ENCODE measurements at regions not wholly inside any gene's neighbourhood (a gene's known extent, or its start where the extent isn't known, plus 50 kb on each side); places are given as distances from the start of the nearest gene placed in this dataset.

DNA sequence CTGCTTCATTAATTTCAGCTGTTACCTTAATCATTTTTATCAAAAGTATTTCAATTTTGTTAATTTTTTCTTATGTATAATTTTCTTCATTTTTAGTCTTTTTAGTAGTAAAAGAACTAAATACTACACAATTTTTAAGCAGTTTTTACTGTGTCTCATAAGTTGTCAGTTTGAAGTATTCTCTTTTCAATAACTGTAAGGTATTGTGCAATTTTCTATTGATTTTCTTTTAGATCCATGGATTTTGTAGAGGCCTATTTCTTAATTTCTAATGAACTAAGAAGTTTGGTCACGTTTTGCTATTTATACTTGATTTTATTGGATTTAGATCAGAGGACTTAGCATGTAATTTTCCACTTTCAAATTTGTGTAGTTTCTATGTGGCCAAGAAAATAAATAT is 207.7 kb upstream of the PRR16 start:
- Histone ChIP-seq H3K4me1 (ENCODE audit: control insufficient read depth, insufficient read depth, low read length) (no peaks in the 10 kb centered on the region), H3K36me3 (ENCODE audit: control insufficient read depth in 2 of 2, insufficient read depth in 1 of 2, low read length in 2 of 2) (no peaks in the 10 kb centered on the region), H3K9me3 (ENCODE audit: control insufficient read depth, insufficient read depth, low read depth, low read length) (no peaks in the 10 kb centered on the region), H3K27ac (ENCODE audit: extremely low read depth, low read depth, low read length) (no peak overlapping the region), H3K4me3 (ENCODE audit: low read depth, low read length) (no peak overlapping the region)
- TF ChIP-seq ZEB2 (tag by site-specific recombination; IDR thresholded peaks at IDR 0.05) (no peak), ZNF76 (tag by site-specific recombination; IDR thresholded peaks at IDR 0.05; ENCODE audit: borderline replicate concordance, low read depth) (no peak), ZNF768 (tag by site-specific recombination; IDR thresholded peaks at IDR 0.05) (no peak), ZNF433 (tag by site-specific recombination; IDR thresholded peaks at IDR 0.05; ENCODE audit: low read depth) (no peak), ZNF544 (tag by site-specific recombination; IDR thresholded peaks at IDR 0.05) (no peak), ZNF266 (tag by site-specific recombination; IDR thresholded peaks at IDR 0.05; ENCODE audit: low read depth) (no peak), ZNF350 (tag by site-specific recombination; IDR thresholded peaks at IDR 0.05) (no peak), ZNF404 (tag by site-specific recombination; IDR thresholded peaks at IDR 0.05) (no peak), HOXA7 (CRISPR knock-in tag; IDR thresholded peaks at IDR 0.05; ENCODE audit: borderline replicate concordance) (no peak), ZNF558 (tag by site-specific recombination; IDR thresholded peaks at IDR 0.05) (no peak), KLF9 (tag by site-specific recombination; IDR thresholded peaks at IDR 0.05; ENCODE audit: low read depth) (no peak), GLIS2 (tag by site-specific recombination; IDR thresholded peaks at IDR 0.05) (no peak), ZNF16 (tag by site-specific recombination; IDR thresholded peaks at IDR 0.05; ENCODE audit: low read depth) (no peak)
- TF ChIP-seq, protein P1, sequence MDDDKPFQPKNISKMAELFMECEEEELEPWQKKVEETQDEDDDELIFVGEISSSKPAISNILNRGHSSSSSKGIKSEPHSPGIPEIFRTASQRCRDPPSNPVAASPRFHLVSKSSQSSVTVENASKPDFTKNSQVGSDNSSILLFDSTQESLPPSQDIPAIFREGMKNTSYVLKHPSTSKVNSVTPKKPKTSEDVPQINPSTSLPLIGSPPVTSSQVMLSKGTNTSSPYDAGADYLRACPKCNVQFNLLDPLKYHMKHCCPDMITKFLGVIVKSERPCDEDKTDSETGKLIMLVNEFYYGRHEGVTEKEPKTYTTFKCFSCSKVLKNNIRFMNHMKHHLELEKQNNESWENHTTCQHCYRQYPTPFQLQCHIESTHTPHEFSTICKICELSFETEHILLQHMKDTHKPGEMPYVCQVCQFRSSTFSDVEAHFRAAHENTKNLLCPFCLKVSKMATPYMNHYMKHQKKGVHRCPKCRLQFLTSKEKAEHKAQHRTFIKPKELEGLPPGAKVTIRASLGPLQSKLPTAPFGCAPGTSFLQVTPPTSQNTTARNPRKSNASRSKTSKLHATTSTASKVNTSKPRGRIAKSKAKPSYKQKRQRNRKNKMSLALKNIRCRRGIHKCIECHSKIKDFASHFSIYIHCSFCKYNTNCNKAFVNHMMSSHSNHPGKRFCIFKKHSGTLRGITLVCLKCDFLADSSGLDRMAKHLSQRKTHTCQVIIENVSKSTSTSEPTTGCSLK (tag by site-specific recombination; IDR thresholded peaks at IDR 0.05): no peak
- TF ChIP-seq, protein P2, sequence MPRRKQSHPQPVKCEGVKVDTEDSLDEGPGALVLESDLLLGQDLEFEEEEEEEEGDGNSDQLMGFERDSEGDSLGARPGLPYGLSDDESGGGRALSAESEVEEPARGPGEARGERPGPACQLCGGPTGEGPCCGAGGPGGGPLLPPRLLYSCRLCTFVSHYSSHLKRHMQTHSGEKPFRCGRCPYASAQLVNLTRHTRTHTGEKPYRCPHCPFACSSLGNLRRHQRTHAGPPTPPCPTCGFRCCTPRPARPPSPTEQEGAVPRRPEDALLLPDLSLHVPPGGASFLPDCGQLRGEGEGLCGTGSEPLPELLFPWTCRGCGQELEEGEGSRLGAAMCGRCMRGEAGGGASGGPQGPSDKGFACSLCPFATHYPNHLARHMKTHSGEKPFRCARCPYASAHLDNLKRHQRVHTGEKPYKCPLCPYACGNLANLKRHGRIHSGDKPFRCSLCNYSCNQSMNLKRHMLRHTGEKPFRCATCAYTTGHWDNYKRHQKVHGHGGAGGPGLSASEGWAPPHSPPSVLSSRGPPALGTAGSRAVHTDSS (tag by site-specific recombination; IDR thresholded peaks at IDR 0.05): no peak
- TF ChIP-seq, protein P3, sequence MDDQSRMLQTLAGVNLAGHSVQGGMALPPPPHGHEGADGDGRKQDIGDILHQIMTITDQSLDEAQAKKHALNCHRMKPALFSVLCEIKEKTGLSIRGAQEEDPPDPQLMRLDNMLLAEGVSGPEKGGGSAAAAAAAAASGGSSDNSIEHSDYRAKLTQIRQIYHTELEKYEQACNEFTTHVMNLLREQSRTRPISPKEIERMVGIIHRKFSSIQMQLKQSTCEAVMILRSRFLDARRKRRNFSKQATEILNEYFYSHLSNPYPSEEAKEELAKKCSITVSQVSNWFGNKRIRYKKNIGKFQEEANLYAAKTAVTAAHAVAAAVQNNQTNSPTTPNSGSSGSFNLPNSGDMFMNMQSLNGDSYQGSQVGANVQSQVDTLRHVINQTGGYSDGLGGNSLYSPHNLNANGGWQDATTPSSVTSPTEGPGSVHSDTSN (CRISPR knock-in tag; IDR thresholded peaks at IDR 0.05): no peak
- TF ChIP-seq, protein P4, sequence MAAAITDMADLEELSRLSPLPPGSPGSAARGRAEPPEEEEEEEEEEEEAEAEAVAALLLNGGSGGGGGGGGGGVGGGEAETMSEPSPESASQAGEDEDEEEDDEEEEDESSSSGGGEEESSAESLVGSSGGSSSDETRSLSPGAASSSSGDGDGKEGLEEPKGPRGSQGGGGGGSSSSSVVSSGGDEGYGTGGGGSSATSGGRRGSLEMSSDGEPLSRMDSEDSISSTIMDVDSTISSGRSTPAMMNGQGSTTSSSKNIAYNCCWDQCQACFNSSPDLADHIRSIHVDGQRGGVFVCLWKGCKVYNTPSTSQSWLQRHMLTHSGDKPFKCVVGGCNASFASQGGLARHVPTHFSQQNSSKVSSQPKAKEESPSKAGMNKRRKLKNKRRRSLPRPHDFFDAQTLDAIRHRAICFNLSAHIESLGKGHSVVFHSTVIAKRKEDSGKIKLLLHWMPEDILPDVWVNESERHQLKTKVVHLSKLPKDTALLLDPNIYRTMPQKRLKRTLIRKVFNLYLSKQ (tag by site-specific recombination; IDR thresholded peaks at IDR 0.05; ENCODE audit: borderline replicate concordance): no peak
- POLR2A ChIA-PET: no interaction called here
- CTCF ChIA-PET: no interaction called here

DNA sequence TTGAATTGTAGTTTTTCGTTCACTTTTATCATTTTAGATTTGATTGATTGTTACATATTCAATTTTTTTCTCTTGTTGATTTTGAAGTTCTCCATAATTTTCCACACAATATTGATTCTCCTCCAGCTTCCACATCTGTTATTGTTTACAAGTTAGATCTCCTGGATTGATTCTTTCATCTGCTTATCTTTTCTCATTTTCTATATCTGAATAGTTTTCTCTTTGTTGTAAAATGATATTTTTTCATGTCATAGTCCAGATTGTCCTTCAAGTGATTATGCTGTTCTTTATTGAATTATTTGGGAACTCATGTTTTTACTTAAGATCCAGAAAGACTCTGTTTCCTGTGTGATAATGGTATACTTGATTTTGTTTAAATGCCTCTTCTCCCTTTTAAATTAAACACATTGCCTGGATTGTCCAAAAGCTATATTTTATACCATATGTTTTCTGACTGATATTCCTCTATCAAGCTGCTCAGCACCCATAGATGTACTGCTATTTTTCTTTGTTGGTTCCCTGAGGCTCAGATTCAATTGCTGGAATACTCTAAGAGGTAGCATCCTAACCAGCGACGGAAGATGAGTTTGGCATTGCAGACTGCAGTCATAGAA is 206.6 kb upstream of the PRR16 start:
- no peaks in the 10 kb centered on the region for H3K4me1 ChIP-seq (ENCODE audit: control insufficient read depth, insufficient read depth, low read length)
- H3K27ac ChIP-seq (ENCODE audit: extremely low read depth, low read depth, low read length): no peak overlapping the region
- POLR2A ChIA-PET: no interaction called here
- no peaks in the 10 kb centered on the region for H3K36me3 ChIP-seq (ENCODE audit: control insufficient read depth in 2 of 2, insufficient read depth in 1 of 2, low read length in 2 of 2)
- no peak overlapping the region for H3K4me3 ChIP-seq (ENCODE audit: low read depth, low read length)
- H3K9me3 ChIP-seq (ENCODE audit: control insufficient read depth, insufficient read depth, low read depth, low read length): no peaks in the 10 kb centered on the region
- CTCF ChIA-PET: no interaction called here
- TF ChIP-seq ZNF324 (tag by site-specific recombination; IDR thresholded peaks at IDR 0.05) (no peak), ZNF2 (tag by site-specific recombination; IDR thresholded peaks at IDR 0.05) (no peak), YY1 (tag by site-specific recombination; IDR thresholded peaks at IDR 0.05) (no peak), ZNF747 (tag by site-specific recombination; IDR thresholded peaks at IDR 0.05) (no peak), ZBTB20 (tag by site-specific recombination; IDR thresholded peaks at IDR 0.05) (no peak), ZNF157 (tag by site-specific recombination; IDR thresholded peaks at IDR 0.05) (no peak), ZNF174 (tag by site-specific recombination; IDR thresholded peaks at IDR 0.05) (no peak), ZNF48 (tag by site-specific recombination; IDR thresholded peaks at IDR 0.05) (no peak)
- TF ChIP-seq, protein P5, sequence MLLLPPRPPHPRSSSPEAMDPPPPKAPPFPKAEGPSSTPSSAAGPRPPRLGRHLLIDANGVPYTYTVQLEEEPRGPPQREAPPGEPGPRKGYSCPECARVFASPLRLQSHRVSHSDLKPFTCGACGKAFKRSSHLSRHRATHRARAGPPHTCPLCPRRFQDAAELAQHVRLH (tag by site-specific recombination; IDR thresholded peaks at IDR 0.05): no peak
- TF ChIP-seq, protein P6, sequence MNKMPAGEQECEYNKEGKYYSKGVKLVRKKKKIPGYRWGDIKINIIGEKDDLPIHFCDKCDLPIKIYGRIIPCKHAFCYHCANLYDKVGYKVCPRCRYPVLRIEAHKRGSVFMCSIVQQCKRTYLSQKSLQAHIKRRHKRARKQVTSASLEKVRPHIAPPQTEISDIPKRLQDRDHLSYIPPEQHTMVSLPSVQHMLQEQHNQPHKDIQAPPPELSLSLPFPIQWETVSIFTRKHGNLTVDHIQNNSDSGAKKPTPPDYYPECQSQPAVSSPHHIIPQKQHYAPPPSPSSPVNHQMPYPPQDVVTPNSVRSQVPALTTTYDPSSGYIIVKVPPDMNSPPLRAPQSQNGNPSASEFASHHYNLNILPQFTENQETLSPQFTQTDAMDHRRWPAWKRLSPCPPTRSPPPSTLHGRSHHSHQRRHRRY (tag by site-specific recombination; IDR thresholded peaks at IDR 0.05): no peak
- TF ChIP-seq, protein P7, sequence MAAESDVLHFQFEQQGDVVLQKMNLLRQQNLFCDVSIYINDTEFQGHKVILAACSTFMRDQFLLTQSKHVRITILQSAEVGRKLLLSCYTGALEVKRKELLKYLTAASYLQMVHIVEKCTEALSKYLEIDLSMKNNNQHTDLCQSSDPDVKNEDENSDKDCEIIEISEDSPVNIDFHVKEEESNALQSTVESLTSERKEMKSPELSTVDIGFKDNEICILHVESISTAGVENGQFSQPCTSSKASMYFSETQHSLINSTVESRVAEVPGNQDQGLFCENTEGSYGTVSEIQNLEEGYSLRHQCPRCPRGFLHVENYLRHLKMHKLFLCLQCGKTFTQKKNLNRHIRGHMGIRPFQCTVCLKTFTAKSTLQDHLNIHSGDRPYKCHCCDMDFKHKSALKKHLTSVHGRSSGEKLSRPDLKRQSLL (tag by site-specific recombination; IDR thresholded peaks at IDR 0.05): no peak

All from HEK293 (cell line).